Right lobe of liver (tissue), 4 donors: ENCODE measurements at regions not wholly inside any gene's neighbourhood (a gene's known extent, or its start where the extent isn't known, plus 50 kb on each side); places are given as distances from the start of the nearest gene placed in this dataset.

Source experiments
- POLR2A ChIP-seq: fragments of 450-650 bp; IDR thresholded peaks from one replicate; pipeline ENCODE4 v1.6.1; 2017; ENCODE audit warnings: antibody characterized with exemption, mild to moderate bottlenecking
- TF ChIP-seq, protein P1 (sequence below), 4 donors: fragments of 200-600 bp in 3 of 4; fragments of 450-650 bp in 1 of 4; IDR thresholded peaks; one replicate each; pipeline versions ENCODE4 v1.5.1 to v1.8.0; 2016 to 2022; ENCODE audit warnings: antibody characterized with exemption in 4 of 4, mild to moderate bottlenecking in 2 of 4
- donor health status: DM: no; HTN: no; CAD: no.
- donor health status: DM: no; HTN: no; CAD: no.
- donor health status: DM: no; HTN: yes; CAD: no.

DNA sequence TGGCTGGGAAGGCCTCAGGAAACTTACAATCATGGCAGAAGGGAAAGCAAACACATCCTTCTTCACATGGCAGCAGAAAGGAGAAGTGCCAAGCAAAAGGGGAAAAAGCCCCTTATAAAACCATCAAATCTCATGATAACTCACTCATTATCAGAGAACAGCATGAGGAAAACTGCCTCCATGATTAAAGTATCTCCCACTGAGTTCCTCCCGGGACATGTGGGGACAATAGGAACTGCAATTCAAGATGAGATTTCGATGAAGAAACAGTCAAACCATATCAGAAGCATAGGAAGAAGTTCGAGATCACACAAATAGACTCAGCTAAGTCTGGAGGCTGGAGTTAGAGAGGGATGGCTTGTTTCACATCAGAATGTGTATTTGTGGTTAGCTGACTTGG is 869.4 kb upstream of the PHF14 start:
- TF ChIP-seq, protein P1, sequence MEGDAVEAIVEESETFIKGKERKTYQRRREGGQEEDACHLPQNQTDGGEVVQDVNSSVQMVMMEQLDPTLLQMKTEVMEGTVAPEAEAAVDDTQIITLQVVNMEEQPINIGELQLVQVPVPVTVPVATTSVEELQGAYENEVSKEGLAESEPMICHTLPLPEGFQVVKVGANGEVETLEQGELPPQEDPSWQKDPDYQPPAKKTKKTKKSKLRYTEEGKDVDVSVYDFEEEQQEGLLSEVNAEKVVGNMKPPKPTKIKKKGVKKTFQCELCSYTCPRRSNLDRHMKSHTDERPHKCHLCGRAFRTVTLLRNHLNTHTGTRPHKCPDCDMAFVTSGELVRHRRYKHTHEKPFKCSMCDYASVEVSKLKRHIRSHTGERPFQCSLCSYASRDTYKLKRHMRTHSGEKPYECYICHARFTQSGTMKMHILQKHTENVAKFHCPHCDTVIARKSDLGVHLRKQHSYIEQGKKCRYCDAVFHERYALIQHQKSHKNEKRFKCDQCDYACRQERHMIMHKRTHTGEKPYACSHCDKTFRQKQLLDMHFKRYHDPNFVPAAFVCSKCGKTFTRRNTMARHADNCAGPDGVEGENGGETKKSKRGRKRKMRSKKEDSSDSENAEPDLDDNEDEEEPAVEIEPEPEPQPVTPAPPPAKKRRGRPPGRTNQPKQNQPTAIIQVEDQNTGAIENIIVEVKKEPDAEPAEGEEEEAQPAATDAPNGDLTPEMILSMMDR (IDR thresholded peaks at IDR 0.05): no peak
- no peak for TF ChIP-seq POLR2A
